Testis (tissue), 2 donors: ENCODE measurements at regions not wholly inside any gene's neighbourhood (a gene's known extent, or its start where the extent isn't known, plus 50 kb on each side); places are given as distances from the start of the nearest gene placed in this dataset.

Experiments used
- DNase-seq: peaks from one replicate; pipeline ENCODE4 v3.0.0-alpha.2; 2019
- H3K27ac ChIP-seq, 2 donors: fragments of 200-600 bp; sonication (generic); one replicate each; pipeline ENCODE4 v1.5.1; 2019
- H3K27me3 ChIP-seq: fragments of 200-600 bp; sonication (generic); one replicate; pipeline ENCODE4 v1.5.1; 2019
- H3K36me3 ChIP-seq: fragments of 200-600 bp; sonication (generic); one replicate; pipeline ENCODE4 v1.5.1; 2017; ENCODE audit warnings: low read depth; ENCODE audit errors: missing control alignments
- H3K4me1 ChIP-seq: fragments of 200-600 bp; sonication (generic); one replicate; pipeline ENCODE4 v1.5.1; 2019
- H3K4me3 ChIP-seq, 2 donors: fragments of 200-600 bp; sonication (generic); one replicate each; pipeline ENCODE4 v1.5.1; 2017 to 2019
- H3K9me3 ChIP-seq: fragments of 200-600 bp; sonication (generic); one replicate; pipeline ENCODE4 v1.5.1; 2017
- POLR2A ChIP-seq: fragments of 450-650 bp; IDR thresholded peaks from one replicate; pipeline ENCODE4 v1.6.1; 2017; ENCODE audit warnings: antibody characterized with exemption, mild to moderate bottlenecking, moderate library complexity
- WGBS, 2 donors: methylation state at CpG; one replicate each; pipeline ENCODE4 v1.1.5; 2018; 5-methylcytosine and 5-hydroxymethylcytosine counted together
- intact Hi-C: fragments of 100-400 bp; cut with DNase I; formaldehyde crosslinking; loops from one replicate; pipeline ENCODE4 v1.15.1; 2023; ENCODE audit warnings: low total_unique reads
- TF ChIP-seq, protein P1 (sequence below), 3 experiments: fragments of 450-650 bp in 2 of 3; fragments of 200-600 bp in 1 of 3; sonication (generic) in 1 of 3; IDR thresholded peaks; one replicate each; pipeline ENCODE4 v1.5.1; 2016 to 2019; ENCODE audit warnings: antibody characterized with exemption in 3 of 3, mild to moderate bottlenecking in 2 of 3, moderate library complexity in 1 of 3

- DNase-seq: no peak
- no peak for TF ChIP-seq POLR2A
- TF ChIP-seq, protein P1, sequence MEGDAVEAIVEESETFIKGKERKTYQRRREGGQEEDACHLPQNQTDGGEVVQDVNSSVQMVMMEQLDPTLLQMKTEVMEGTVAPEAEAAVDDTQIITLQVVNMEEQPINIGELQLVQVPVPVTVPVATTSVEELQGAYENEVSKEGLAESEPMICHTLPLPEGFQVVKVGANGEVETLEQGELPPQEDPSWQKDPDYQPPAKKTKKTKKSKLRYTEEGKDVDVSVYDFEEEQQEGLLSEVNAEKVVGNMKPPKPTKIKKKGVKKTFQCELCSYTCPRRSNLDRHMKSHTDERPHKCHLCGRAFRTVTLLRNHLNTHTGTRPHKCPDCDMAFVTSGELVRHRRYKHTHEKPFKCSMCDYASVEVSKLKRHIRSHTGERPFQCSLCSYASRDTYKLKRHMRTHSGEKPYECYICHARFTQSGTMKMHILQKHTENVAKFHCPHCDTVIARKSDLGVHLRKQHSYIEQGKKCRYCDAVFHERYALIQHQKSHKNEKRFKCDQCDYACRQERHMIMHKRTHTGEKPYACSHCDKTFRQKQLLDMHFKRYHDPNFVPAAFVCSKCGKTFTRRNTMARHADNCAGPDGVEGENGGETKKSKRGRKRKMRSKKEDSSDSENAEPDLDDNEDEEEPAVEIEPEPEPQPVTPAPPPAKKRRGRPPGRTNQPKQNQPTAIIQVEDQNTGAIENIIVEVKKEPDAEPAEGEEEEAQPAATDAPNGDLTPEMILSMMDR (IDR thresholded peaks at IDR 0.05): no peak
- Histone ChIP-seq H3K27ac (no peak overlapping the region), H3K27me3 (no peaks in the 10 kb centered on the region), H3K9me3 (no peaks in the 10 kb centered on the region), H3K36me3 (no peaks in the 10 kb centered on the region), H3K4me1 (no peaks in the 10 kb centered on the region), H3K4me3 (no peak overlapping the region)
- intact Hi-C loops: no loop called here
- WGBS, 2 donors: 88% methylated on average over 4 of the region's 4 CpGs
Measured at GRCh38 chr5:5009240-5009639, 130.9 kb upstream of the ADAMTS16 start.

DNA sequence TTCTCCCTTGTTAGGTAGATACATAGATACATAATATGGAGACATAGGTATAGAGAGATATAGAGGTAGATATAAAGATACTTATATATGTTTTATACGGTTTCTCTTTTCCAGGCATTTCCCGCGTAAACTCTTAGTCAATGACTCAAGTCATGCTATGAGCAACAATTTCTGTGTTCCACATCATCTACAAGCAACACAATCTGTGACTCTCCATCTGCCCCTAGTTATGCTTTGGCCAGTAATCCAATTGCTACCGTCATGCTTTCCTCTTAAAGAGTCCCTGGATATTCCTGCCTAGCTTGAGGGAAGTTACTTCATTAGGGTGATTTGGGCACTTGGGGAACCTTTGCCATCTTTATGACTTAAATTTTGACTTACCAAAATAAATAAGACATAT, 129.0 kb upstream of the ADAMTS16 start:
- H3K4me3 ChIP-seq: no peak overlapping the region
- TF ChIP-seq POLR2A: no peak
- intact Hi-C loops: no loop called here
- 93 to 96% methylated on average over 4 of the region's 4 CpGs for WGBS, 2 donors
- H3K36me3 ChIP-seq: no peaks in the 10 kb centered on the region
- DNase-seq: no peak
- H3K4me1 ChIP-seq: no peaks in the 10 kb centered on the region
- H3K27me3 ChIP-seq: no peaks in the 10 kb centered on the region
- H3K9me3 ChIP-seq: no peaks in the 10 kb centered on the region
- no peak overlapping the region for H3K27ac ChIP-seq

DNA sequence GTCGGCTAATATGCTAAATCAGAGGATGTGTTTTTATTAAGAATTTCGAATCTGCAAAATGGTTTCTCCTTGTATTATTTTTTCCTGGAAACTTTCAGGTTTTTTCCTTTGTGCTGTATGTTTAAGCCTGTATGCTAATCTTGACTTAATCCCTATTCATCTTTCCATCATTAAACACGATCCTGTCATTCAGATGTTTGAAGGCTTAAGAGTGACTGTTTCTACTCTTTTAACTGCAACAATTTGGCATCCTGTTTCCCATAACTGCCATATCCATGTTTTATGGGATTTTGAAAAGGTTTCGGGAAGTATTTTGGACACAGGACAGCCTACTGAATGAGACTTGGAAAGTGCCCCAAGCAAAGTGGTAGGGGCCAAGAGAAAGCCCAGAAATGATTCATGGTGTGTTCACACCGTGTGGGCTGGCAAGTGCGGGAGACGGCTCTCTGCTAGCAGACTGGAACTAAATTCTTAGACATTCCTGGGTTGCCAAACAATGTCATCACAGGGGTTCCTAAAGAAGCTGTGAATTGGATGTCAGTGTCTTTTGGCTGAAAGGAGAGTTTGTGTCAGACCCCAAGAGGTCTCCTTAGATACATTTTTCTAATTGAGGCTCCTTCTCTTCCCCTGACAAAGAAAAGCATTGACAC, 125.4 kb upstream of the ADAMTS16 start:
- Histone ChIP-seq H3K4me3 (no peak overlapping the region), H3K27me3 (no peaks in the 10 kb centered on the region), H3K9me3 (no peaks in the 10 kb centered on the region), H3K4me1 (no peaks in the 10 kb centered on the region), H3K36me3 (no peaks in the 10 kb centered on the region), H3K27ac (no peak overlapping the region)
- TF ChIP-seq POLR2A: no peak
- TF ChIP-seq, protein P1 (IDR thresholded peaks at IDR 0.05): no peak
- 49% methylated on average over 7 of the region's 7 CpGs for WGBS, 2 donors
- DNase-seq: no peak
- intact Hi-C loops: no loop called here

DNA sequence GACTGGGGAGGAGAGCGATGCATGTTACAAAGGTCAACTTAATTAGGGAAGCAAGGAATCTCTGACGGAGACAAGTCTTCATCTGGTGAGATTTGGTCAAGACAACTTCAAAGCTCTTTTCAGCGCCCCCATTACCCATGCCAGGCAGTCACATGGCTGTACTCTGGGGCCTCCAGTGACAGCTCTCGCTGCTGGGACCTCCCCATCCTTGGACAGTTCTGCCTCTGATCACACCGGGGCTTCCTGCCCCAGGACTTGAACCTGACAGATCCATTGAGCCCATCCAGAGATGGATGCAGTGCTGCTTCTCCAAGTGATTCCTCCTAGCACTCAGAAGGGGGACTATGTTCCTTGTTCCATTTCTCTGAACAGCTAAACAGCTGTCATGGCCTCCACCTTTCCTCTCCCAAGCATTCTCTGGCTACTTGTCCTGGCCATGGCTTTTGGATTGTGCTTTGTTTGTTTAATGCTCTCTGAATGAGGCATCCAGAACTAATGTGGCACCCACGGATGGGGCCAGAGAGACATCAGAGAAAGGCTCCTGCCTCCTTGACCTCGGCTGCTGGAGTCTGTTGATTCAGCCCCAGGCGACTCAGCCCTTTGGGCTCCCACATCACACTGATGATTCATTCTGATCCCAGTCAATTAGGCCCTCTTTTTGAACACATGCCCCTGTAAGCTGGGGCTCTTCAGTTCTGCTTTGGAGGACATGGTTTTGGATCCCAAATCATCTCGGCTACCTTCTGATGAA, 122.1 kb upstream of the ADAMTS16 start:
- no peaks in the 10 kb centered on the region for H3K36me3 ChIP-seq
- 76 to 91% methylated on average over 7 to 9 of the region's 9 CpGs for WGBS, 2 donors
- H3K4me3 ChIP-seq: no peak overlapping the region
- no peaks in the 10 kb centered on the region for H3K27me3 ChIP-seq
- no peak for DNase-seq
- H3K9me3 ChIP-seq: no peaks in the 10 kb centered on the region
- no peak overlapping the region for H3K27ac ChIP-seq
- intact Hi-C loops: no loop called here
- TF ChIP-seq, protein P1 (IDR thresholded peaks at IDR 0.05): no peak
- TF ChIP-seq POLR2A: no peak
- no peaks in the 10 kb centered on the region for H3K4me1 ChIP-seq

- Histone ChIP-seq H3K27me3 (no peaks in the 10 kb centered on the region), H3K9me3 (no peaks in the 10 kb centered on the region), H3K36me3 (no peaks in the 10 kb centered on the region), H3K4me3 (no peak overlapping the region), H3K27ac (no peak overlapping the region), H3K4me1 (no peaks in the 10 kb centered on the region)
- WGBS, 2 donors: 66 to 79% methylated on average over 4 of the region's 4 CpGs
- intact Hi-C loops: no loop called here
- TF ChIP-seq POLR2A: no peak
- TF ChIP-seq, protein P1 (IDR thresholded peaks at IDR 0.05): no peak
- no peak for DNase-seq
Measured at GRCh38 chr5:5018578-5018970, 121.6 kb upstream of the ADAMTS16 start.
